Gastrocnemius medialis (tissue), 4 donors: ENCODE measurements at regions not wholly inside any gene's neighbourhood (a gene's known extent, or its start where the extent isn't known, plus 50 kb on each side); places are given as distances from the start of the nearest gene placed in this dataset.

ENCODE experiments used
- CTCF ChIP-seq, 5 experiments: fragments of 450-650 bp in 3 of 5; fragments of 200-600 bp in 2 of 5; sonication (generic) in 2 of 5; IDR thresholded peaks in 4 of 5; conservative IDR thresholded peaks in 1 of 5; 1 replicate in 4 of 5; 2 replicates in 1 of 5; pipeline ENCODE4 v1.5.1; 2016 to 2019; ENCODE audit warnings: antibody characterized with exemption in 5 of 5, mild to moderate bottlenecking in 3 of 5, moderate library complexity in 3 of 5
- POLR2A ChIP-seq, 2 donors: fragments of 450-650 bp; IDR thresholded peaks; one replicate each; pipeline ENCODE4 v1.6.1; 2017; ENCODE audit warnings: antibody characterized with exemption in 2 of 2, mild to moderate bottlenecking in 2 of 2, moderate library complexity in 2 of 2

GRCh38 chr5:114658194-114658593, 296.3 kb downstream of the KCNN2 start:
- no peak for TF ChIP-seq POLR2A (IDR thresholded peaks at IDR 0.05)
- no peak for TF ChIP-seq CTCF (IDR thresholded peaks at IDR 0.05 in 4 of 5, conservative IDR thresholded peaks at IDR 0.05 in 1 of 5)
